ENCODE measurements at regions not wholly inside any gene's neighbourhood (a gene's known extent, or its start where the extent isn't known, plus 50 kb on each side); places are given as distances from the start of the nearest gene placed in this dataset.

- TF ChIP-seq CTCF (IDR thresholded peaks at IDR 0.05; ENCODE audit: insufficient read depth, low read length, severe bottlenecking): no peak
- no peaks in the 10 kb centered on the region for H3K27me3 ChIP-seq (ENCODE audit: control insufficient read depth, insufficient read depth, low read length)
- FAIRE-seq: no peak
- H3K36me3 ChIP-seq (ENCODE audit: control insufficient read depth, insufficient read depth, low read length): no peaks in the 10 kb centered on the region
- DNase-seq (ENCODE audit: low read depth): no peak
- no peak overlapping the region for H3K4me3 ChIP-seq (ENCODE audit: low read depth, low read length)
Measured at GRCh38 chr7:67809586-67809985, 813.0 kb downstream of the TYW1 start.

- no peak for TF ChIP-seq CTCF (IDR thresholded peaks at IDR 0.05; ENCODE audit: insufficient read depth, low read length, severe bottlenecking)
- DNase-seq (ENCODE audit: low read depth) (no peak), FAIRE-seq (no peak)
- Histone ChIP-seq H3K27me3 (ENCODE audit: control insufficient read depth, insufficient read depth, low read length) (no peaks in the 10 kb centered on the region), H3K4me3 (ENCODE audit: low read depth, low read length) (no peak overlapping the region), H3K36me3 (ENCODE audit: control insufficient read depth, insufficient read depth, low read length) (no peaks in the 10 kb centered on the region)
Measured at GRCh38 chr7:67813621-67814292, 817.1 kb downstream of the TYW1 start.

GRCh38 chr7:67817481-67817880 lies 820.8 kb downstream of the TYW1 start:
- no peaks in the 10 kb centered on the region for H3K27me3 ChIP-seq (ENCODE audit: control insufficient read depth, insufficient read depth, low read length)
- no peaks in the 10 kb centered on the region for H3K36me3 ChIP-seq (ENCODE audit: control insufficient read depth, insufficient read depth, low read length)
- TF ChIP-seq CTCF (IDR thresholded peaks at IDR 0.05; ENCODE audit: insufficient read depth, low read length, severe bottlenecking): no peak
- H3K4me3 ChIP-seq (ENCODE audit: low read depth, low read length): no peak overlapping the region
- DNase-seq (ENCODE audit: low read depth): no peak
- no peak for FAIRE-seq

GRCh38 chr7:67821116-67821515 lies 824.5 kb downstream of the TYW1 start:
- peak; percentile 7 for FAIRE-seq
- no peak for TF ChIP-seq CTCF (IDR thresholded peaks at IDR 0.05; ENCODE audit: insufficient read depth, low read length, severe bottlenecking)
- Histone ChIP-seq H3K27me3 (ENCODE audit: control insufficient read depth, insufficient read depth, low read length) (no peaks in the 10 kb centered on the region), H3K36me3 (ENCODE audit: control insufficient read depth, insufficient read depth, low read length) (no peaks in the 10 kb centered on the region), H3K4me3 (ENCODE audit: low read depth, low read length) (no peak overlapping the region)
- DNase-seq (ENCODE audit: low read depth): peak; percentile 12

GRCh38 chr7:67823345-67823744 lies 826.7 kb downstream of the TYW1 start:
- FAIRE-seq (no peak), DNase-seq (ENCODE audit: low read depth) (peak; percentile 21)
- H3K4me3 ChIP-seq (ENCODE audit: low read depth, low read length): no peak overlapping the region
- H3K27me3 ChIP-seq (ENCODE audit: control insufficient read depth, insufficient read depth, low read length): no peaks in the 10 kb centered on the region
- TF ChIP-seq CTCF (IDR thresholded peaks at IDR 0.05; ENCODE audit: insufficient read depth, low read length, severe bottlenecking): no peak
- no peaks in the 10 kb centered on the region for H3K36me3 ChIP-seq (ENCODE audit: control insufficient read depth, insufficient read depth, low read length)

GRCh38 chr7:67825356-67825755 lies 828.7 kb downstream of the TYW1 start:
- H3K4me3 ChIP-seq (ENCODE audit: low read depth, low read length): no peak overlapping the region
- no peaks in the 10 kb centered on the region for H3K27me3 ChIP-seq (ENCODE audit: control insufficient read depth, insufficient read depth, low read length)
- no peak for TF ChIP-seq CTCF (IDR thresholded peaks at IDR 0.05; ENCODE audit: insufficient read depth, low read length, severe bottlenecking)
- FAIRE-seq (no peak), DNase-seq (ENCODE audit: low read depth) (no peak)
- no peaks in the 10 kb centered on the region for H3K36me3 ChIP-seq (ENCODE audit: control insufficient read depth, insufficient read depth, low read length)
